Activated B cell treated with CpG ODN at 0.5 μM for 24 hours (primary cell): ENCODE measurements at regions not wholly inside any gene's neighbourhood (a gene's known extent, or its start where the extent isn't known, plus 50 kb on each side); places are given as distances from the start of the nearest gene placed in this dataset.

Experiments used
- ATAC-seq: fragments of 200-7000 bp; cut with Tn5 transposase; one replicate; pipeline ENCODE4 v1.10.0; 2021; ENCODE audit warnings: low read depth, mild to moderate bottlenecking, moderate library complexity
- CTCF ChIA-PET: fragments of 350-600 bp; sonication (Branson Sonifier 250); formaldehyde crosslinking; loops from one replicate; lab custom pipeline; 2021; ENCODE audit warnings: antibody characterized with exemption; lab: Charles Lee
- POLR2A ChIA-PET: fragments of 350-600 bp; sonication (Branson Sonifier 250); formaldehyde crosslinking; loops from one replicate; lab custom pipeline; 2021; ENCODE audit warnings: antibody characterized with exemption; lab: Charles Lee
- DNase-seq: peaks from one replicate; pipeline ENCODE4 v3.0.0; 2022
- H3K27ac Mint-ChIP-seq: one replicate; pipeline ENCODE4 v1.8.0; 2020; ENCODE audit warnings: mixed read lengths
- H3K27me3 Mint-ChIP-seq: one replicate; pipeline ENCODE4 v1.8.0; 2021; ENCODE audit warnings: mixed read lengths
- H3K36me3 Mint-ChIP-seq: one replicate; pipeline ENCODE4 v1.8.0; 2021; ENCODE audit warnings: low read depth, mixed read lengths
- H3K4me1 Mint-ChIP-seq: one replicate; pipeline ENCODE4 v1.8.0; 2021; ENCODE audit warnings: mixed read lengths
- H3K4me3 Mint-ChIP-seq: one replicate; pipeline ENCODE4 v1.8.0; 2020; ENCODE audit warnings: mild to moderate bottlenecking, mixed read lengths
- H3K9me3 Mint-ChIP-seq: one replicate; pipeline ENCODE4 v1.8.0; 2020; ENCODE audit warnings: mixed read lengths
- intact Hi-C: fragments of 100-400 bp; cut with micrococcal nuclease; formaldehyde crosslinking; loops from one replicate; pipeline ENCODE4 v1.15.1; 2024
- TF ChIP-seq, protein P1 (sequence below): fragments of 200-600 bp; IDR thresholded peaks from one replicate; pipeline ENCODE4 v1.8.0; 2022; ENCODE audit warnings: antibody characterized with exemption, mild to moderate bottlenecking

DNA sequence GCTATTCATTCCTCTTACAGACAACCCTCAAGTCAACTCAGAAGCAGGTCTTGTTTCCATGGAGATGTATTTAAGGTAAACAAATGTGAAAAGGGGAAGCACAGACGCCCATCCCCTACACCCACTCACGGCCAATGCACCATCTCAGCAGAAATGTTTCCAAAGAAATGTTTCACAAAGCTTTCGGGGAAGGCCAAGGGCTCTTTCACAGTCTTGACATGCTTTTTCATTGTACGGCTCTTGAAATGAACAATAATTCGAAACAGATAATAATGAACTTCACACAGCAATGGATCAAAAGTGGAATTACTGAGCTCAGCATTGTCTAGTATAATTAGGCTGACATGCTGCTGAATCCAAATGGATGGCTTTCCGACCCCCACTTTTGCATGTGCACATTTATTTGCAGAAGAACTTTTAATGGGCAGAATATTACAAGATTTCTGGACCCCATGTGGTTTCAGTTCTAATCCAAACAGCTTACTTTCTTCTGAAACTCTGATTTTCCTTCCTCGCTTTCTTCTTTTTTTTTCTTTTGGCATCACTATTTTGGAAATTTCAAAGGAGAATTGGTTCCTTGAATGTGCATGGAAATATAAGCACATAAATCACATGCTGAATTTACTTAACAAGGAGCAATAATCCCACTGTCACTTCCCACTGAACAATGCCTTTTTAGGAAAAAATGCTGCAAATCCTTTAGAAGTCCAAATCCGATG, 160.9 kb downstream of the SMIM20 start:
- intact Hi-C loops: loop anchor here (1.0 kb wide), 1 partner anchor 245 kb away; no protein-coding TSS in a partner anchor
- peaks cover 8% of the 10 kb centered on the region for H3K9me3 Mint-ChIP-seq
- ATAC-seq: peak; percentile 73
- TF ChIP-seq, protein P1, sequence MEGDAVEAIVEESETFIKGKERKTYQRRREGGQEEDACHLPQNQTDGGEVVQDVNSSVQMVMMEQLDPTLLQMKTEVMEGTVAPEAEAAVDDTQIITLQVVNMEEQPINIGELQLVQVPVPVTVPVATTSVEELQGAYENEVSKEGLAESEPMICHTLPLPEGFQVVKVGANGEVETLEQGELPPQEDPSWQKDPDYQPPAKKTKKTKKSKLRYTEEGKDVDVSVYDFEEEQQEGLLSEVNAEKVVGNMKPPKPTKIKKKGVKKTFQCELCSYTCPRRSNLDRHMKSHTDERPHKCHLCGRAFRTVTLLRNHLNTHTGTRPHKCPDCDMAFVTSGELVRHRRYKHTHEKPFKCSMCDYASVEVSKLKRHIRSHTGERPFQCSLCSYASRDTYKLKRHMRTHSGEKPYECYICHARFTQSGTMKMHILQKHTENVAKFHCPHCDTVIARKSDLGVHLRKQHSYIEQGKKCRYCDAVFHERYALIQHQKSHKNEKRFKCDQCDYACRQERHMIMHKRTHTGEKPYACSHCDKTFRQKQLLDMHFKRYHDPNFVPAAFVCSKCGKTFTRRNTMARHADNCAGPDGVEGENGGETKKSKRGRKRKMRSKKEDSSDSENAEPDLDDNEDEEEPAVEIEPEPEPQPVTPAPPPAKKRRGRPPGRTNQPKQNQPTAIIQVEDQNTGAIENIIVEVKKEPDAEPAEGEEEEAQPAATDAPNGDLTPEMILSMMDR: no peak
- no peaks in the 10 kb centered on the region for H3K27me3 Mint-ChIP-seq
- POLR2A ChIA-PET: interaction anchor here (2.1 kb wide), 1 partner anchor 245 kb away, joined by 4 read pairs; no protein-coding TSS in a partner anchor
- peak overlapping the region; percentile 3 for H3K4me3 Mint-ChIP-seq
- no peak for DNase-seq
- CTCF ChIA-PET: interaction anchor here (0.6 to 1.9 kb wide), 4 partner anchors 9 to 336 kb away, joined by 4 to 7 read pairs (median 4); no protein-coding TSS in a partner anchor
- peak overlapping the region; percentile 57 for H3K27ac Mint-ChIP-seq
- H3K4me1 Mint-ChIP-seq: peaks cover 28% of the 10 kb centered on the region
- H3K36me3 Mint-ChIP-seq: no peaks in the 10 kb centered on the region

DNA sequence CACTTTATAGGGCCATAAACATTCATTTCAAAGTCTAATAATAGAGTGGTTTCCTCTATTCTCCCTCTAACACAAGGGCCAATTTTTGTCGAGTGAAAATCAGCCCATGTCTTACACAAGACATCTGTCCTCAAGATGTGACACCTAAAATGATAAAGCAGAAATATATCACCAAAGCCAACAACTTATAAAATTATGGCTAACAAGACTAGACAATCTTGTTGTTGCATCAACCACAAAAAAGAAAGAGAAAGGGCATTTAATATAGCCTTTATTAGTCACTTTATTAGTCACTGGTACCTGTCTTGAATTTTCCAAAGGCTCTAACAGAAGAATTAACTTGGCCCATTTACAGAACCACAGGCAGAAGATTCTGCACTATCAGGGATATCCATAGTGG, 161.6 kb downstream of the SMIM20 start:
- DNase-seq: no peak
- ATAC-seq: no peak
- peaks cover 8% of the 10 kb centered on the region for H3K9me3 Mint-ChIP-seq
- no peak overlapping the region for H3K4me3 Mint-ChIP-seq
- H3K4me1 Mint-ChIP-seq: peaks cover 28% of the 10 kb centered on the region
- H3K27me3 Mint-ChIP-seq: no peaks in the 10 kb centered on the region
- H3K27ac Mint-ChIP-seq: peak overlapping the region; percentile 57
- ChIA-PET POLR2A (interaction anchor here (1.1 to 2.1 kb wide), 2 partner anchors 13 to 245 kb away, joined by 4 to 7 read pairs; no protein-coding TSS in a partner anchor), CTCF (interaction anchor here (0.6 to 1.9 kb wide), 4 partner anchors 8 to 335 kb away, joined by 4 to 7 read pairs (median 4); no protein-coding TSS in a partner anchor)
- intact Hi-C loops: no loop called here
- H3K36me3 Mint-ChIP-seq: no peaks in the 10 kb centered on the region
- TF ChIP-seq, protein P1: no peak

DNA sequence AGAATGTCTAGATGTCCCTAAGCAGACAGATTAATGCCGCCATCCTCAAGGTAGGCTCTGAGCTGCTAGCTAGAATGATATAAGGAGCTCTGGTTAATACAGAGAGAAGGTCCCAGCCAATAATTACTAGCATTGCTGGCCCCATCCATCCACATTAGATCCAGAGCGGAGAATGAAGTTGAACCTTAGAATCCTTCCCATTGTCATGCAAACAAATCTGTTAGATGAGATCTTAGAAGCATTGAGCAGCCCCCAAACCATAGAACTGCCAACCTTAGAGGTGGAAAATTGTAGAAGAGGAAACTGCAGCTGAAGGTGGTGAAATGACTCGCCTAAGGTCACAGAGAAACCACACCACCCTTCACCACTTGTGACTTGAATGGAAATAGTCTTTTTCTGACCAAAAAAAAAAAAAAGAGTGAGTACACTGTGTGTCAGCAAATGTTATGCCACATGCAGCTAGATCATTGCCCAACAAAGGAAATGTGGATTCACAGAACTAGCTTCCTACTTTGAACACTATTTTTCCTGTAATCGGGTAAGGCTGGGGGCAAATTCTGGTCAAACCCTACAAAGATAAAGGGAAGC, 162.1 kb downstream of the SMIM20 start:
- H3K4me3 Mint-ChIP-seq: no peak overlapping the region
- peak overlapping the region; percentile 57 for H3K27ac Mint-ChIP-seq
- peak; percentile 54 for ATAC-seq
- peaks cover 30% of the 10 kb centered on the region for H3K4me1 Mint-ChIP-seq
- H3K36me3 Mint-ChIP-seq: no peaks in the 10 kb centered on the region
- CTCF ChIA-PET: interaction anchor here (0.6 to 1.9 kb wide), 4 partner anchors 8 to 335 kb away, joined by 3 to 7 read pairs (median 4); no protein-coding TSS in a partner anchor
- intact Hi-C loops: loop anchor here (1.0 to 2.0 kb wide), 2 partner anchors 12 to 47 kb away; no protein-coding TSS in a partner anchor
- DNase-seq: no peak
- POLR2A ChIA-PET: interaction anchor here (0.7 to 2.1 kb wide), 5 partner anchors 13 to 244 kb away, joined by 3 to 7 read pairs (median 4); no protein-coding TSS in a partner anchor
- H3K9me3 Mint-ChIP-seq: peaks cover 8% of the 10 kb centered on the region
- TF ChIP-seq, protein P1: no peak
- H3K27me3 Mint-ChIP-seq: no peaks in the 10 kb centered on the region

DNA sequence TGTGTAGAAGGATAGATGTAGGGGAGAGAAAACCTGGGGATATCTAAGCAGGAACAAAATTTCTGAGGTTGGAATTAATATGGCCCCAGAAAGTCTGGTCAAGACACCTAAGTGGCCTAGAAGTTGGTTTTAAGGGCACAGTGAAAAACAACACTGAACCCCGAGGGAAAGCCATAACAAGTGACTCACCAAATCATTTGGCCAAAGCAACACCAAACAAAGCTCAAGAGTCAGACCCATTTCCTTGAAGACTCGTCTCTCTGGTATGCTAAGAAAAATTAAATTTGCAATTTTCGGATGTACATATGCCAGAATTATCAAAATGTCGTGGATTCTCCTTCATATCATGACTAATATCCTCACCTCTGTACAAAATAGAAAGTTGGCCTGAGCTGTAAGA, 162.9 kb downstream of the SMIM20 start:
- Mint-ChIP-seq H3K4me3 (no peak overlapping the region), H3K9me3 (peaks cover 8% of the 10 kb centered on the region), H3K36me3 (no peaks in the 10 kb centered on the region), H3K27ac (no peak overlapping the region), H3K27me3 (no peaks in the 10 kb centered on the region), H3K4me1 (peaks cover 38% of the 10 kb centered on the region)
- intact Hi-C loops: loop anchor here (1.0 to 2.0 kb wide), 2 partner anchors 11 to 48 kb away; no protein-coding TSS in a partner anchor
- ChIA-PET POLR2A (interaction anchor here (0.7 to 1.1 kb wide), 4 partner anchors 12 to 212 kb away, joined by 3 to 7 read pairs (median 5); no protein-coding TSS in a partner anchor), CTCF (interaction anchor here (0.6 kb wide), 1 partner anchor 244 kb away, joined by 3 read pairs; no protein-coding TSS in a partner anchor)
- TF ChIP-seq, protein P1: no peak
- no peak for ATAC-seq
- DNase-seq: no peak
